ENCODE measurements at regions not wholly inside any gene's neighbourhood (a gene's known extent, or its start where the extent isn't known, plus 50 kb on each side); places are given as distances from the start of the nearest gene placed in this dataset.

GRCh38 chr2:8524823-8525222 lies 157.0 kb upstream of the ID2 start:
- DNase-seq: no peak

- no peak for DNase-seq
Measured at GRCh38 chr2:8525236-8525581, 156.6 kb upstream of the ID2 start.

GRCh38 chr2:8525582-8526402 lies 156.1 kb upstream of the ID2 start:
- no peak for DNase-seq

GRCh38 chr2:8526403-8526696 lies 155.5 kb upstream of the ID2 start:
- no peak for DNase-seq

GRCh38 chr2:8527031-8527430 lies 154.8 kb upstream of the ID2 start:
- DNase-seq: no peak

GRCh38 chr2:8527676-8528075 lies 154.2 kb upstream of the ID2 start:
- DNase-seq: no peak

GRCh38 chr2:8528863-8529262 lies 153.0 kb upstream of the ID2 start:
- DNase-seq: no peak

- DNase-seq: no peak
Measured at GRCh38 chr2:8529706-8530277, 152.1 kb upstream of the ID2 start.

GRCh38 chr2:8531481-8531880 lies 150.4 kb upstream of the ID2 start:
- no peak for DNase-seq

- no peak for DNase-seq
Measured at GRCh38 chr2:8532438-8532837, 149.4 kb upstream of the ID2 start.

- no peak for DNase-seq
Measured at GRCh38 chr2:8533923-8534322, 147.9 kb upstream of the ID2 start.

- DNase-seq: no peak
Measured at GRCh38 chr2:8534386-8534728, 147.5 kb upstream of the ID2 start.

GRCh38 chr2:8534729-8535468 lies 147.0 kb upstream of the ID2 start:
- DNase-seq: no peak

GRCh38 chr2:8535469-8535795 lies 146.4 kb upstream of the ID2 start:
- DNase-seq: no peak

- DNase-seq: peak; percentile 42
Measured at GRCh38 chr2:8535821-8536685, 145.8 kb upstream of the ID2 start.

GRCh38 chr2:8536686-8537561 lies 144.9 kb upstream of the ID2 start:
- DNase-seq: no peak

- no peak for DNase-seq
Measured at GRCh38 chr2:8537562-8538155, 144.2 kb upstream of the ID2 start.

GRCh38 chr2:8538531-8538930 lies 143.3 kb upstream of the ID2 start:
- DNase-seq: no peak

GRCh38 chr2:8538931-8539621 lies 142.8 kb upstream of the ID2 start:
- DNase-seq: no peak

- no peak for DNase-seq
Measured at GRCh38 chr2:8539743-8540551, 141.9 kb upstream of the ID2 start.
